HUDEP-2 (cell line): ENCODE measurements at regions not wholly inside any gene's neighbourhood (a gene's known extent, or its start where the extent isn't known, plus 50 kb on each side); places are given as distances from the start of the nearest gene placed in this dataset.
A peak's percentile ranks its signal among the peaks of the same experiment; 100 is the strongest.
"Not testable (repeated sequence)": the region's sequence is repeated elsewhere in the genome, so short reads cannot be mapped to it uniquely, and the experiment has no call there.

Source experiments
- DNase-seq, 76 experiments: peaks; one replicate each; lab custom pipeline; 2025; ENCODE audit not compliant: unreplicated experiment in 76 of 76; lab: John Stamatoyannopoulos, UW

DNA sequence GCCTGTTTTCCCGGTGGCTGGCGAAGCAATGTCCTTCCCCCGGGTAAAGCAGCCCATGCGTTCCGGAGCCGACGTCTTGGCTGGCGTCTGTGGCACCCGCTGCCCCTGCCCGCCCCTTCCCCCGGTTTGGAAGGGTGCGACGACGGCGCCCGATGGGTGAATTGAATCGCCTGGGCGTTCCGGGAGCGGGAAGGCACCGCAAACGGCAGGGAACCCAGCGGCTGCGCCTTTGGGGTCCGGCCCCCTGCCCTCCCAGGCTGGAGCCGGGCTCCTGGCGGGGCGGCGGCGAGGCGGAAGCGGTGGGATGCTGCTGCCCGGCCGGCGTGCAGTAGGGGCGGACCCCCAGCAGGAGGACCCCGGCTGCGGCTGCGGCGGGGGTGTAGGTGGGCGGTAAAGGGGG is 123.6 kb upstream of the RHOU start:
- not testable (repeated sequence) for DNase-seq

DNA sequence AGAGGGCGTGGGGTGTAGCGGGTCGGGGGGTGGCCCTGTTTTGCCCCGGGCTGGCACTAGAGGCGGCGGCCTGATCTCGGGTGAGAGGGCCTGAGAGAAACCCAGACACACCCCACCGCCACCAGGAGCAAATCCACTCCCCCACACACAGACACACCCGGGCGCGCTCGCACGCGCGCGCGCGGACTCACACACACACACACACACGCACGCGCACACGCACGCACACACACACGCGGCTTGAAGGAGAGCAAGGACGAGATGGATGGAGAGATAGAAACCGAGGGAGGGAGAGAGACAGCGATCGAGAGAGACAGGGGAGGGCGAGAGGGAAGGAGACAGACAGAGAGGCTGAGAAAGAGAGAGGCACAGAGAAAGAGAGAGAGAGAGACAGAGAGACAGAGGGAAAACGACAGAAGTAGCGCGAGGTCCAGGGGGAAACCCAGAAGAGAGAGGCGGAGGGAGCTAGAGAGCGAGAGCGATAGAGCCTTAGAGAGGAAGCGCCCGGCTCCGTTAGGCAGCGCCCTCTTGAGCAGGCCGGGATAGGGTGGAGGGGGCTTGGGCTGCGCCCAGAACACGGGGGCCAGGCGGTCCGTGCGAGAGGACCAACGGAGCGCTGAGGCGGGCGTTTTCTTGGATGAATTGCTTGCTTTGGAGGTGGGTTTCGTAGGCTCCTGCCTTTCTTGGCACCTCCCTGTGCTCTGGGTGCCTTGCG is 113.1 kb upstream of the RHOU start:
- DNase-seq: not testable (repeated sequence)

DNA sequence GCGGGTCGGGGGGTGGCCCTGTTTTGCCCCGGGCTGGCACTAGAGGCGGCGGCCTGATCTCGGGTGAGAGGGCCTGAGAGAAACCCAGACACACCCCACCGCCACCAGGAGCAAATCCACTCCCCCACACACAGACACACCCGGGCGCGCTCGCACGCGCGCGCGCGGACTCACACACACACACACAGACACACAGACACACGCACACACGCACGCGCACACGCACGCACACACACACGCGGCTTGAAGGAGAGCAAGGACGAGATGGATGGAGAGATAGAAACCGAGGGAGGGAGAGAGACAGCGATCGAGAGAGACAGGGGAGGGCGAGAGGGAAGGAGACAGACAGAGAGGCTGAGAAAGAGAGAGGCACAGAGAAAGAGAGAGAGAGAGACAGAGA is 108.8 kb upstream of the RHOU start:
- not testable (repeated sequence) for DNase-seq

DNA sequence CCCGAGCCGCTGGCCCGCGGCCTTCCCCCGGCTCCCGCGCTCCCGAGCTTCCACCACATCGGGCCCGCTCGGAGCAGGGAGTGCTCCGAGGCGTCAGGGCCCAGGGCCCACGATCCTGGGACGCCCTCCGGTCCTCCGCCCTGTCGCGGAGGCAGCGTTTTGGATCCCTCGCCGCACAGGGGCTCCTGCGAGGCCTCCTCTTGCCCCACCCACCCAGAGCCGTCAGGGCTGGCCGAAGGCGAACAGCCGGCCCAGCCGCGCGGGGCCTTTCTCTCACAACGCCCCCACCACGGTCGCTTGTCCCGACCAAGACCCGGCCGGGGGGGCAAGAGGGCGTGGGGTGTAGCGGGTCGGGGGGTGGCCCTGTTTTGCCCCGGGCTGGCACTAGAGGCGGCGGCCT is 102.4 kb upstream of the RHOU start:
- DNase-seq: not testable (repeated sequence)

DNA sequence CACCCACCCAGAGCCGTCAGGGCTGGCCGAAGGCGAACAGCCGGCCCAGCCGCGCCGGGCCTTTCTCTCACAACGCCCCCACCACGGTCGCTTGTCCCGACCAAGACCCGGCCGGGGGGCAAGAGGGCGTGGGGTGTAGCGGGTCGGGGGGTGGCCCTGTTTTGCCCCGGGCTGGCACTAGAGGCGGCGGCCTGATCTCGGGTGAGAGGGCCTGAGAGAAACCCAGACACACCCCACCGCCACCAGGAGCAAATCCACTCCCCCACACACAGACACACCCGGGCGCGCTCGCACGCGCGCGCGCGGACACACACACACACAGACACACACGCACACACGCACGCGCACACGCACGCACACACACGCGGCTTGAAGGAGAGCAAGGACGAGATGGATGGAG is 100.0 kb upstream of the RHOU start:
- DNase-seq: peak in 21 of 76 experiments; percentile 13 to 88 (median 72)

DNA sequence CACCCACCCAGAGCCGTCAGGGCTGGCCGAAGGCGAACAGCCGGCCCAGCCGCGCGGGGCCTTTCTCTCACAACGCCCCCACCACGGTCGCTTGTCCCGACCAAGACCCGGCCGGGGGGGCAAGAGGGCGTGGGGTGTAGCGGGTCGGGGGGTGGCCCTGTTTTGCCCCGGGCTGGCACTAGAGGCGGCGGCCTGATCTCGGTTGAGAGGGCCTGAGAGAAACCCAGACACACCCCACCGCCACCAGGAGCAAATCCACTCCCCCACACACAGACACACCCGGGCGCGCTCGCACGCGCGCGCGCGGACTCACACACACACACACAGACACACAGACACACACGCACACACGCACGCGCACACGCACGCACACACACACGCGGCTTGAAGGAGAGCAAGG is 97.8 kb upstream of the RHOU start:
- DNase-seq: not testable (repeated sequence)

DNA sequence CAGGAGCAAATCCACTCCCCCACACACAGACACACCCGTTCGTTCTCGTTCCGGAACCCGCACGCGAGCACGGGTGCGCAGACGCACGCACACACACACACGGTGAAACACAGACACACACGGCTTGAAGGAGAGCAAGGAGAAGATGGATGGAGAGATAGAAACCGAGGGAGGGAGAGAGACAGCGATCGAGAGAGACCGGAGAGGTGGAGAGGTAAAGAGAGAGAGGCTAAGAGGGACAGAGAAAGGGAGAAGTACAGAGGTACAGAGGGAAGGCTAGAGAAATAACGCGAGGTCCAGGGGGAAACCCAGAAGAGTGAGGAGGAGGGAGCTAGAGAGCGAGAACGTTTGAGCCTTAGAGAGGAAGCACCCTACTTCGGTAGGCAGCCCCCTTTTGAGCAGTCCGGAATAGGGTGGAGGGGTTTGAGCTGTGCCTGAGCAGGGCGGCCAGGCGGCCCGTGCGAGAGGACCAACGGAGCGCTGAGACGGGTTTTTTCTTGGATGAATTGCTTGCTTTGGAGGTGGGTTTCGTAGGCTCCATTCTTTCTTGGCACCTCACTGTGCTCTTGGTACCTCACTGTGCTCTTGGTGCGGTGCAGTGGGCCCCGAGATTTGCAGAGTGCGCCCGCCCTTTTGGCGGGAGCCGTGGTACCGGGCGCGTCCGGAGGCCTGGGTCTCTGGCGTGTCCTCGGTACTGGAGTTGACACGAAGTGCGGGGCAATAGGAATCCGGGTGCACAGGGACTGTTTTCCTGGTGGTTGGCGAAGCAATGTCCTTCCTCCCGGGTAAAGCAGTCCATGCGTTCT is 88.4 kb upstream of the RHOU start:
- DNase-seq: peak in 64 of 76 experiments; percentile 9 to 76 (median 45)

DNA sequence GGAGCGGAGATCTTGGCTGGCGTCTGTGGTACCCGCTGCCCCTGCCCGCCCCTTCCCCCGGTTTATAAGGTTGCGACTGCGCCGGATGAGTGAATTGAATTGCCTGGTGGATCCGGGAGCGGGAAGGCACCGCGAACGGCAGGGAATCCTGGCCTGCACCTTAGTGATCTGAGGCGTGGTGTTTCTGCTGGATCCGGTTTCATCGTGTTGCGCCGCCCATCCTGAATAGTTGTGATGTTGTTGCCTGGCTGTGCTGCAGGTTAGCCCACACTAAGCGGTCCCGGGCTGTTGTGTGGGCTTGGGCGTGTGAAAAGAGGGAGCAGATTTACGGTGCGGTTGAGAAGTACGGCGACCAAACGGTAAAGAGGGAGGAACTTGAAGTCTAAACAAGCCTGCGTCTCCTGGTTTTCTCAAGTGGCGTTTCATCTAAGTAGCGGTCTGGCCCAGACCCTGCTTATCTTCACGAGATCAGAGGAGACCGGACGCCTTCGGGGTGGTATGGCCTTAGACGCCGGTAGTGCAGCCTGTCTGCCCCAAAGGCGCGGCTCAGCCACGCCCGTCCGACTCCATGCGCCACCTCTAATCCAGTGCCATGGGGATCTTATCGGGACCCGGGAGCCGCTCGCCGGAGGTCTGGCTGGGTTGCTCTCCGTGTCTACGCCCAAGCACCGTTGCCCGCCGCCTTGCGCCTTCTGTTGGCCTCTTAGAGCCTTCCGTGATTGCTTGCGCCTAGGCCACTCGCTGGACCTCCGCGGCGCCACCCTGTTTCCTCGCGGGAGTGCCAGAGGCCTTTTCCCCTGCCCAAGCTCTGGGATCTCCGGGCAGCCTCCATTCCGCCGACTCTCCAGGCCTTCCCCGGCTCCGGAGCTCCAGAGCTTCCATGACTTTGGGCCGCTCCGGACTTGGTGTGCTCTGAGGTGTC is 87.5 kb upstream of the RHOU start:
- DNase-seq: peak in 73 of 76 experiments; percentile 9 to 75 (median 58)

DNA sequence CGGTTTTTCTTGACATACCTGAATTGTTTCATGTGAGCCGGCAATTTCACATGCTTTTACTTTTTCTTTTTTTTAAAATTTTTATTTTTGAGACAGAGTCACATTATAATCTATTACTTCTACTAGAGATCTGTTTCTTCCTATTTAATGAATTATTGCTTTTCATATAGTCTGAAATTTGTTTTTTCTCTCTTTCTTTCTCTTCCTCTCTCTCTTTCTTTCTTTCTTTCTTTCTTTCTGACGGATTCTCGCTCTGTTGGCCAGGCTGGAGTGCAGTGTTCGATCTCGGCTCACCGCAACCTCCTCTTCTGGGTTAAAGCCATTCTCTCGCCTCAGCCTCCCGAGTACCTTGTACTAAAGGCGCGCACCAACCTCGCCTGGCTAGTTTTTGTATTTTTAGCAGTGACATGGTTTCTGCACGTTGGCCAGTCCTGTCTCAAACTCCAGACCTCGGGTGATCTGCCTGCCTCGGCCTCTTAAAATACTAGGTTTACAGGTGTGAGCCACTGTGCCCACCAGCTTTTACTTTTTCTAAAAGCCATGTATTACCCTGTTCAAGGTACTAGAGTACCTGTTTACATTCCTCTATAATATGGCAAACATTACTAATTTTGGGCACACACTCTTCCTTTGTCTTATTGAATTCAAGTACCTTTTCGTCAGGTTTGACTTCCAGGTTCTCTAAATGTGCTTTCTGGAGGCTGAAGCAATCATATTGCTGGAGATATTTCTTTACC is 86.5 kb upstream of the RHOU start:
- no peak for DNase-seq

DNA sequence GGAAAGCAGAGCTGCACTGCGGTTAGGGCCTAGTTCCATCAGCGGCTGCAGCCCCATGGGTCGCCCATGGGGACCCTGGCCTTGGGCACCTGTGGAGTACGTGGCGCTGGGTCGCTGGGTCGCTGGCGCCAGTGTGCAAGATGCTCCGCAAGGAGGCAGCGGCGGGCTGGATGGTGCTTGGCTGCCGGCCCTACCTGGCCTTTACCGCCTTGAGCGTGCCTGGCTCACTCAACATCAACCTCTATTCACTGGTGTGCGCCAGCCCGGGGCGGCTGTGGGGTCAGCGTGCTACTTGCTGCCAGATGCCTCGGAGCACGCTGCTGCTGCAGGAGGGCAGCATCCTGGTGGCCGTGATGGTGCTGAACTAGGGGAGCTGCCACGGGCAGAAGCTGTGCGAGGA is 85.1 kb upstream of the RHOU start:
- DNase-seq: no peak

DNA sequence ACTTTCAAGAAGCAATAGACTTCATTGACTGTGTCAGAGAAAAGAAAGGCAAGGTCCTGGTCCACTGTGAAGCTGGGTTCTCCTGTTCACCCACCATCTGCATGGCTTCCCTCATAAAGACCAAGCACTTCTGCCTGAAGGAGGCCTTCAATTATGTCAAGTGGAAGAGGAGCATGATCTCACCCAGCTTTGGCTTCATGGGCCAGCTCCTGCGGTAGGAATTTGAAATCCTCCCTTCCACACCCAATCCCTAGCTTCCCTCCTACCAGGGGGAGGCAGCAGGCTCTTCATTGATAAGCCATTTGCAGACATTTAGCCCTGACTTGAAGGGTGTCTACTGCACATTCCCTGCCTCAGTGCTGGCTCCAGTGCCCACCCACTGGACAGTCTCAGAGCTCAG is 84.3 kb upstream of the RHOU start:
- DNase-seq: peak in 1 of 76 experiments; percentile 3

DNA sequence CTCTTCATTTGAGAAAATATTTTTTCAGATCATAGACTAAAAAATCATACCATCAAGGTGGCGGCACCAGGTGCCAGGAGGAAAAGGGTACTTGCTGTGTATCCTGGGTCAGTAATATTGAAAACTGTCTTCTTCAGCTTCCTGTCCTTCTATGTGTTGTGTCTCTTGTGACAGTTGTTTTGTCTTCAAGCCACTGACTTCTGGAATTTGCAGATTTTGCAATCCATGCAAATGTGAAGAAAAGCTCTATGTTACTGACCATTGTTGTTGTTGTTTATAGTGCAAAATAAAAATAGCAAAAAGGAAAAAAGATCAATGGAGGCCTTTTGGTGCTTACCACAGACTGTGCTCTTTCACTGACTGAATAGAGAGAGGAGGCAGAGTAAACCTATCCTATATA is 83.2 kb upstream of the RHOU start:
- no peak for DNase-seq

DNA sequence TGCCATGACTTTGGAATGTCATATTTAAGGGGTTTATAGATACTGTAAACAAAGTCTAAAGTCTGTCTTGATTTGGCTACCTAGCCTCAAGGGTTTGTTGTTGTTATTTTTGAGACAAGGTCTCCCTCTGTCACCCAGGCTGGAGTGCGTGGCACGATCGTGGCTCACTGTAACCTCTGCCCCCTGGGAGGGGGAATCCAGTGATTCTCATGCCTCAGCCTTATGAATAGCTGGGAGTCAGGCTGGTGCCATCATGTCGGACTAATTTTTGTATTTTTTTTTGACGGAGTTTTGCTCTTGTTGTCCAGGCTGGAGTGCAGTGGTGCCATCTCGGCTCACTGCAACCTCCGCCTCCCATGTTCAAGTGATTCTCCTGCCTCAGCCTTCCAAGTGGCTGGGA is 82.2 kb upstream of the RHOU start:
- not testable (repeated sequence) for DNase-seq

DNA sequence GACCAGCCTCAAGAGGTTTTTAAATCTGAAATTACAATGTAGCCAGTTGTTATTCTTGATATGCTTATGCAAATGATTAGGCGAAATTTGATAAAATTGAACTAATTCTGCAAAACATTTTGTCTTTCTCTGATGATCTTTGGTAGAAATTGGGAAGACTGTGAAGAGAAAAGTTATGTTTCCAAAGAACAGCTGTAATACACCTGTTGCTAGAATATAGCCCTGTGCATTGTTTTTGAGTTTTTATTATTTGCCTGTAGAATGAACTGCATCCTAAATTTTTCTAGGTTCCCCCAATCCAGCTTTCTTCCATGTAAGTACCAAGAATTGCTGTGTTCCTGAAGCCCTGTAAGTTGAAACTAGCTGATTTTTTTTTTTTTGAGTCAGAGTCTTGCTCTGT is 81.5 kb upstream of the RHOU start:
- no peak for DNase-seq

DNA sequence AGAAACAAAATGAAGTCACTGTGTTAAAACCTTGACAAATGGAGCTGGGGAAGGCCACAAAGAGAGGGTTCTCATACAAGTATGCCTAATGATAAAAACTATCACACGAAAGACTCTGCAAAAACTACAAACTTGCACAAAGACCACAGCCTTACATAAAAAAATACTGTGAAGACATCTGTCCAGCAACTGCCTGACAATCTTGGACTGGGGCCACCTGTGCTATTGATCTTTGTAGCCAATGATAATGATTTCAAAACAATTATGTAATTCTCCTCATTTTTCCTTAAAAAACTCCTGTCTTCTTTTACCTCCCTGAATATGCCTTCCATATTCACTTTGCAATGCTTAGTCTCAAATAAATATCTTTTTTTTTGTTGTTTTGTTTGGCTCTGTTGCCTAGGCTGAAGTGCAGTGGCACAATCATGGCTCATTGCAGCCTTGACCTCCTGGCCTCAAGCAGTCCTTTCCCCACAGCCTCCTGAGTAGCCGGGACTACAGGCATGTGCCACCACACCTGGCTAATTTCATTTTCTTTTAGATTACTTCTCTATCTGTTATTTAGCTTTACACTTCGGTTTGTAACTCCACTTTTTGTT is 79.4 kb upstream of the RHOU start:
- no peak for DNase-seq

DNA sequence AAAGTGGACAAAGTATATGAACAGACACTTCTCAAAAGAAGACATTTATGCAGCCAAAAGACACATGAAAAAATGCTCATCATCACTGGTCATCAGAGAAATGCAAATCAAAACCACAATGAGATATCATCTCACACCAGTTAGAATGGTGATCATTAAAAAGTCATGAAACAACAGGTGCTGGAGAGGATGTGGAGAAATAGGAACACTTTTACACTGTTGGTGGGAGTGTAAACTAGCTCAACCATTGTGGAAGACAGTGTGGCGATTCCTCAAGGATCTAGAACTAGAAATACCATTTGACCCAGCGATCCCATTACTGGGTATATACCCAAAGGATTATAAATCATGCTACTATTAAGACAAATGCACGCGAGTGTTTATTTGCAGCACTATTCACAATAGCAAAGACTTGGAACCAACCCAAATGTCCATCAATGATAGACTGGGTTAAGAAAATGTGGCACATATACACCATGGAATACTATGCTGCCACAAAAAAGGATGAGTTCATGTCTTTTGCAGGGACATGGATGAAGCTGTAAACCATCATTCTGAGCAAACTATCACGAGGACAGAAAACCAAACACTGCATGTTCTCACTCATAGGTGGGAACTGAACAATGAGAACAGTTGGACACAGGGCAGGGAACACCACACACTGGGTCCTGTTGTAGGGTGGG is 73.1 kb upstream of the RHOU start:
- not testable (repeated sequence) for DNase-seq

DNA sequence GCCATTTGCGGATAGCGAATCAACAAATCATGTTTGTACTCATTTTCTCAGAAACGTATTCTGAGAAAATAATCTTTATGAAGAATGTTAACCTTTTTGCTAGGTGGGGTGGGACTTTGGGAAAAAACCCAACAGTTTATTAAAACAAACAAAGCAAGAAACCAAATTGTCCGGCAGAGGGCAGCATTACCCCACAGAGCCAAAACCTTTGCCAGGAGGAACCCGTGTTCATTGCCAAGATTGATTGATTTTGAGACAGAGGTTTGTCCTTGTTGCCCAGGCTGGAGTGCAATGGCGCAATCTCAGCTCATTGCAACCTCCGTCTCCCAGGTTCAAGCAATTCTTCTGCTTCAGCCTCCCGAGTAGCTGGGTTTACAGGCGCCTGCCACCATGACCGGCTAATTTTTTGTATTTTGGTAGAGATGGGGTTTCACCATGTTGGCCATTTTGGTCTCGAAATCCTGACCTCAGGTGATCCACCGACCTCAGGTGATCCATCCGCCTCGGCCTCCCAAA is 70.8 kb upstream of the RHOU start:
- peak in 59 of 76 experiments; percentile 6 to 75 (median 46) for DNase-seq

DNA sequence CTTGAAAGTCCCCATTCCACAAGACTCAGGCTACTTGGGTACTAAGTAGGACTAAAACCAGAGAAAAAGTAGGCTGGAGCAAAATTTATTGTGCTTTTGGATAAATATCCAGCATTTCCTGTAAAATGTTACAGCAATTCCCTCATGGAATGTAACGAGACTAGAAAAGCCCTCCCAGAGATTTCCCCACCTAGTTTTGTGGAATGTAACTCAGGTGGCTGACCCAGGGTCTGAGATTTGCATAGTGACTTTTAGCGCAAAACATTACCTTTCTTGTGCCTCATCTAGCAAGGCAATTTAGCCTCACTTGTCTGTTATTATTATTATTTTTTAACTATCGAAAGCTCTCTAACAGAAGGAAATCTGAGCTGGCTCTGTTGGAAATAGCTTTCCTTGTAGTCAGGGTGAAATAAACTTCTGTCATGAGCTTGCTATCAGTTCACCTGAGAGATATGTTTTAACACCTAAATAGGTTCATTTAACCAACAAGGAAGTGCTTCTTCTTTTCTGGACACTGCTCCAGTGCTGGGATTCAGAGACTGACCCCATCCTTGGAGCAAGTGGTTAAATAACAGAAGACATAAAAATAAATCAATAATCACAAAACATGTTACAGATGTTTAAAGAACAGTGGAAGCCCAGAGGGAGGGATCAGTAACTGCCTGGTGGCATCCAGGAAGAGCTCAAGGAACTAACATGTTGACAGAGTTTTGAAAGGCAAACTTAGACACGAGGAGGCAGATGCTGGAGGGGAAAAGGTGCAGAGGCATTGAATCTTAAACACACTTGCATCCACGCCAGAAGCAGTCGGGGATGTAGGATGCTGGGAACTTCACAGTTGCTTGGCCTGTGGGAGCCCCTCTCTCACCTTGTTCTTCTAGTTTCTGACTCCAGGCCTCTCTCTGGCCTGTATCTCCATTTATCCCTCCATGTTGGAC is 68.3 kb upstream of the RHOU start:
- DNase-seq: no peak
